OCI-LY3 (cell line): ENCODE measurements at regions not wholly inside any gene's neighbourhood (a gene's known extent, or its start where the extent isn't known, plus 50 kb on each side); places are given as distances from the start of the nearest gene placed in this dataset.

Experiments used
- H2AFZ ChIP-seq: fragments of 200-600, 300-600 bp; shearing (Covaris generic); 2 replicates; pipeline ENCODE4 v1.6.0; 2014; ENCODE audit warnings: antibody characterized with exemption, low read depth, low read length
- H3K27ac ChIP-seq: fragments of 200-600, 300-600 bp; sonication (generic); 2 replicates; pipeline ENCODE4 v1.5.1; 2014; ENCODE audit warnings: mild to moderate bottlenecking, low read length, moderate library complexity, mixed read lengths
- H3K27me3 ChIP-seq: fragments of 200-600, 300-600 bp; sonication (generic); 2 replicates; pipeline ENCODE4 v1.6.1; 2014; ENCODE audit warnings: low read depth, low read length, mixed read lengths
- H3K36me3 ChIP-seq: fragments of 200-600, 300-600 bp; sonication (generic); replicated peaks from 2 replicates; pipeline ENCODE3; 2014; ENCODE audit warnings: low read depth, low read length, mixed read lengths
- H3K4me1 ChIP-seq: fragments of 300-600, 200-600 bp; sonication (generic); 2 replicates; pipeline ENCODE4 v1.6.1; 2014; ENCODE audit warnings: low read length, mixed read lengths
- H3K4me2 ChIP-seq: fragments of 200-600, 300-600 bp; sonication (generic); 2 replicates; pipeline ENCODE4 v1.6.1; 2014; ENCODE audit warnings: low read length, mixed read lengths
- H3K4me3 ChIP-seq: fragments of 300-600, 200-600 bp; sonication (generic); 2 replicates; pipeline ENCODE4 v1.5.1; 2014; ENCODE audit warnings: antibody characterized with exemption, mild to moderate bottlenecking, low read length, moderate library complexity
- H3K79me2 ChIP-seq: fragments of 300-600, 200-600 bp; shearing (Covaris generic); 2 replicates; pipeline ENCODE4 v1.6.1; 2014; ENCODE audit warnings: mild to moderate bottlenecking, low read length, mixed read lengths
- H3K9ac ChIP-seq: fragments of 300-600, 200-600 bp; shearing (Covaris generic); 2 replicates; pipeline ENCODE4 v1.6.0; 2014; ENCODE audit warnings: mild to moderate bottlenecking, low read length, moderate library complexity
- H3K9me3 ChIP-seq: fragments of 200-600, 300-600 bp; shearing (Covaris generic); 2 replicates; pipeline ENCODE4 v1.6.1; 2014; ENCODE audit warnings: low read length, mixed read lengths; ENCODE audit not compliant: insufficient read depth
- H4K20me1 ChIP-seq: fragments of 200-600, 300-600 bp; sonication (generic); 2 replicates; pipeline ENCODE4 v1.6.1; 2016; ENCODE audit warnings: low read length, mixed read lengths; ENCODE audit not compliant: insufficient read depth
- EZH2phosphoT487 ChIP-seq: fragments of 200-600 bp; shearing (Covaris generic); IDR thresholded peaks from 2 replicates; pipeline ENCODE4 v1.6.1; 2018; ENCODE audit warnings: antibody characterized with exemption, mixed run types, low read depth
- TF ChIP-seq, protein P1 (sequence below): fragments of 200-600, 300-600 bp; sonication (generic); IDR thresholded peaks from 2 replicates; pipeline ENCODE4 v1.5.1; 2014; ENCODE audit warnings: antibody characterized with exemption, low read length, low read depth

DNA sequence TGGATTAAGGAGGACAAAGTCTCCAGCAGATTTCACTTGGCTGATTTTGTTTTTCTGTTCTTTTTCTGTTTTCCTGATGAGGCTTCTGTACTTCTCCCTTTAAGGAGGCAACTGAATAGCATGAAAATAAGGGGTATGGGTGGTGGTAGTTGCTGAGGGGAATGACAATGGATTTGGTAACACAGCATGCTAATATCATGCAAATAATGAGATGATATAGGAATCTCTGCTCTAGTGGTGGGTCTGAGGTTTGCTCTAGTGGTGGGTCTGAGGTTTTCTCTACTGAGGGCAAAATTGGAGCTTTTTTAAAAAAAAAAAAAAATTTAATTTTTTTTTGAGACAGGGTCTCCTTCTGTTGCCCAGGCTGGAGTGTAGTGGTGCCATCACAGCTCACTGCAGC lies 139.7 kb downstream of the C9orf152 start:
- Histone ChIP-seq H3K27me3 (no peaks in the 10 kb centered on the region), H3K9ac (no peak overlapping the region), H3K9me3 (no peaks in the 10 kb centered on the region), H3K4me3 (no peak overlapping the region), H4K20me1 (peaks cover 87% of the 10 kb centered on the region), H3K27ac (no peak overlapping the region), H2AFZ (no peak overlapping the region), H3K4me2 (no peak overlapping the region), H3K4me1 (peaks cover 17% of the 10 kb centered on the region), H3K36me3 (peaks cover 28% of the 10 kb centered on the region), H3K79me2 (peaks cover 93% of the 10 kb centered on the region)
- no peak for TF ChIP-seq EZH2phosphoT487
- TF ChIP-seq, protein P1, sequence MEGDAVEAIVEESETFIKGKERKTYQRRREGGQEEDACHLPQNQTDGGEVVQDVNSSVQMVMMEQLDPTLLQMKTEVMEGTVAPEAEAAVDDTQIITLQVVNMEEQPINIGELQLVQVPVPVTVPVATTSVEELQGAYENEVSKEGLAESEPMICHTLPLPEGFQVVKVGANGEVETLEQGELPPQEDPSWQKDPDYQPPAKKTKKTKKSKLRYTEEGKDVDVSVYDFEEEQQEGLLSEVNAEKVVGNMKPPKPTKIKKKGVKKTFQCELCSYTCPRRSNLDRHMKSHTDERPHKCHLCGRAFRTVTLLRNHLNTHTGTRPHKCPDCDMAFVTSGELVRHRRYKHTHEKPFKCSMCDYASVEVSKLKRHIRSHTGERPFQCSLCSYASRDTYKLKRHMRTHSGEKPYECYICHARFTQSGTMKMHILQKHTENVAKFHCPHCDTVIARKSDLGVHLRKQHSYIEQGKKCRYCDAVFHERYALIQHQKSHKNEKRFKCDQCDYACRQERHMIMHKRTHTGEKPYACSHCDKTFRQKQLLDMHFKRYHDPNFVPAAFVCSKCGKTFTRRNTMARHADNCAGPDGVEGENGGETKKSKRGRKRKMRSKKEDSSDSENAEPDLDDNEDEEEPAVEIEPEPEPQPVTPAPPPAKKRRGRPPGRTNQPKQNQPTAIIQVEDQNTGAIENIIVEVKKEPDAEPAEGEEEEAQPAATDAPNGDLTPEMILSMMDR: no peak

DNA sequence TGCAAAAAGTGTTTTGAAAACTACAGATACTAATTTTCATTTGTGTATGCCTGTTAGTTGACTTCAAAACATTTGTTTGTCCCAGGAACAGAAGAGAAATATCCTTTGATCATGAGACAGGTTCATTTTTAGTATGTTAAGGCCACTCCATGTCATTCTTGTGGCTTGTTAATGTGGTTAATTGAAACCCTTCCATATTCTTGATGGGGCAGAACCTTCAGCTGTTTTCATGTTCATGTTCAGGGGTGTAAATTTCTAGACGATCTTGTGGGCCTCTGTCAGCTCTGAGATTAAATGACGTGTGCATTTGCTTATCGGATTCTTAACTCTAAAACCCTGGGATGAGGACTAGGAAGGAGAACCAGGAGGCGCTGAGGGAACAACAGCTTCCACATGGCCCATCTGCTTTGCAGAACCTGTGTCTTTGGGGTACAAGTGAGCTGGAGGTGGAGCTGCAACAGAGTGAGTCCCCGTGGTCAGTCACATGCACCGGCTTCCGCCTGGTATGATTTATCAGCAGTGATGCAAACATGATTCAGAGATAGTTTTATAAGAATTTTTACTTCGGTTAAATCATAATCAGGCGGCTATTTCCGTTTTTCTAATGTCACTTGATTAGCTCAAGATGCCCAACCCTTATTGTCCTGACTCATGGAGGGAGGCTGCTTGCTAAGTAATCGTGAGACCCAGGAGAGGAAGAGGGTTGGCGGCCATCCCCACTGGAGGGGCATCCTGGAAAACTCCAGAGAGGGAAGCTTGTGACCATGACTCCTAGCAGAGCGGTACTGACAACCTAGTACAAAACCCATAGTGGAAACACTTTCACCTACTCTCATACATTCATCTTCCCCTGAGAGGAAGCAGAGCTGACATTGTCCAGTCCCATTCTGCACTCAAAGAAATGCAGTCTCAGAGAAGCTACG lies 138.4 kb downstream of the C9orf152 start:
- peaks cover 90% of the 10 kb centered on the region for H4K20me1 ChIP-seq
- peaks cover 94% of the 10 kb centered on the region for H3K79me2 ChIP-seq
- H3K4me2 ChIP-seq: no peak overlapping the region
- H3K27me3 ChIP-seq: no peaks in the 10 kb centered on the region
- H3K27ac ChIP-seq: no peak overlapping the region
- TF ChIP-seq, protein P1: no peak
- TF ChIP-seq EZH2phosphoT487: no peak
- no peak overlapping the region for H2AFZ ChIP-seq
- H3K9me3 ChIP-seq: no peaks in the 10 kb centered on the region
- H3K4me3 ChIP-seq: no peak overlapping the region
- peaks cover 17% of the 10 kb centered on the region for H3K4me1 ChIP-seq
- no peak overlapping the region for H3K9ac ChIP-seq
- peaks cover 30% of the 10 kb centered on the region for H3K36me3 ChIP-seq

DNA sequence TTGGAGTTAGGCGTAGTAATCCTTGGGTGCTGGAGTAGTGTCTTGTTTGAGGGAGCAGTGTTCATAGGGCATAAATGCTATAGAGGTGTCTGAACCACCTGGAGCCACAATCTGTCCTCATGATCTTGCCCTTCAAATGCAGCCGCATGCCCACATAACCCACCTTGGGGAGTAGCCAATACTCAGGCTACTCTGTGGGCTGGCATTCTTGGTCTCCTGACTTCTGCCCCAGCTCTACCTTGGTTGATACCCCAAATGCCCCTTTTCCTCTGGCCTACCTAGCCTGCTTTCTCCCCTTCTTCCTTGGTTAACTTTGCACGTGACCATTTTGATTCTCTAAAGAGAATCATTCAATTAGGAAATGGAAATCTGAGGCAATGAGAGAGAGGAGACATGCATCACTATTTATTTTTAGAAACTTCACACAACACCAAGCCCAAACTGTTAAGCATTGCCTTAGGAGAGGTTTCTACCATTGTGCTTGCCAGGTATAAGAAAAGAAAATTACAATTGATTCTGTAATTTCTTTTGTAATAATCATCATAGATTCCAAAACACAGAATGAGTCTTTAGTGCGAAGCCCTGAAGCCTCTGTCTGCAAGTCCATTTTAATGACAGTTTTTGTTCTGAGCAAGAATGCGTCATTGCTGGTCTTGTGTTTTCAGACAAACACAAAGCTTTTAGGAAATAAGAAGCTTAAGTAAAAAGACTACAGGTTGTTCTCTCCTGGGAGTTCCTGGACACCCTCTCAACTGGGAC lies 135.2 kb downstream of the C9orf152 start:
- H4K20me1 ChIP-seq: peaks cover 75% of the 10 kb centered on the region
- H3K4me1 ChIP-seq: no peaks in the 10 kb centered on the region
- peaks cover 81% of the 10 kb centered on the region for H3K79me2 ChIP-seq

More for the DNA sequence above, 135.2 kb downstream of the C9orf152 start:
- no peak overlapping the region for H3K4me3 ChIP-seq
- H3K4me2 ChIP-seq: no peak overlapping the region
- H3K9ac ChIP-seq: no peak overlapping the region
- H2AFZ ChIP-seq: no peak overlapping the region
- H3K27ac ChIP-seq: no peak overlapping the region
- H3K36me3 ChIP-seq: peaks cover 19% of the 10 kb centered on the region
- no peaks in the 10 kb centered on the region for H3K27me3 ChIP-seq
- TF ChIP-seq EZH2phosphoT487: no peak
- TF ChIP-seq, protein P1: no peak
- H3K9me3 ChIP-seq: no peaks in the 10 kb centered on the region
